ENCODE measurements at regions not wholly inside any gene's neighbourhood (a gene's known extent, or its start where the extent isn't known, plus 50 kb on each side); places are given as distances from the start of the nearest gene placed in this dataset.
"Not testable (repeated sequence)": the region's sequence is repeated elsewhere in the genome, so short reads cannot be mapped to it uniquely, and the experiment has no call there.

- TF ChIP-seq CTCF (IDR thresholded peaks at IDR 0.05), result no peak
- Mint-ChIP-seq H3K9me3 (ENCODE audit: low read depth) (peaks cover 18% of the 10 kb centered on the region), H3K27ac (ENCODE audit: unreplicated experiment) (no peak overlapping the region), H3K36me3 (ENCODE audit: low read depth) (peaks cover 7% of the 10 kb centered on the region), H3K4me1 (ENCODE audit: low read depth) (peaks cover 4% of the 10 kb centered on the region), H3K27me3 (ENCODE audit: low read depth) (peaks cover 31% of the 10 kb centered on the region), H3K4me3 (ENCODE audit: unreplicated experiment) (no peak overlapping the region)
- DNase-seq (ENCODE audit: low spot score), result no peak
Measured at GRCh38 chr1:47596328-47596727, 158.5 kb downstream of the FOXD2 start.

- no peak for DNase-seq (ENCODE audit: low spot score)
- Mint-ChIP-seq H3K4me3 (ENCODE audit: unreplicated experiment) (no peak overlapping the region), H3K27me3 (ENCODE audit: low read depth) (peaks cover 29% of the 10 kb centered on the region), H3K4me1 (ENCODE audit: low read depth) (no peaks in the 10 kb centered on the region), H3K9me3 (ENCODE audit: low read depth) (peaks cover 35% of the 10 kb centered on the region), H3K36me3 (ENCODE audit: low read depth) (peaks cover 10% of the 10 kb centered on the region), H3K27ac (ENCODE audit: unreplicated experiment) (no peak overlapping the region)
- no peak for TF ChIP-seq CTCF (IDR thresholded peaks at IDR 0.05)
Measured at GRCh38 chr1:47598357-47598756, 160.5 kb downstream of the FOXD2 start.

- DNase-seq (ENCODE audit: low spot score), result no peak
- Mint-ChIP-seq H3K27ac (ENCODE audit: unreplicated experiment) (no peak overlapping the region), H3K4me3 (ENCODE audit: unreplicated experiment) (no peak overlapping the region), H3K36me3 (ENCODE audit: low read depth) (peaks cover 10% of the 10 kb centered on the region), H3K27me3 (ENCODE audit: low read depth) (peaks cover 20% of the 10 kb centered on the region), H3K4me1 (ENCODE audit: low read depth) (no peaks in the 10 kb centered on the region), H3K9me3 (ENCODE audit: low read depth) (peaks cover 37% of the 10 kb centered on the region)
- TF ChIP-seq CTCF (IDR thresholded peaks at IDR 0.05), result no peak
Measured at GRCh38 chr1:47599777-47600176, 161.9 kb downstream of the FOXD2 start.

GRCh38 chr1:47602491-47602890 is 164.6 kb downstream of the FOXD2 start:
- not testable (repeated sequence) for H3K36me3 Mint-ChIP-seq (ENCODE audit: low read depth); H3K4me3 Mint-ChIP-seq (ENCODE audit: unreplicated experiment); H3K4me1 Mint-ChIP-seq (ENCODE audit: low read depth); DNase-seq (ENCODE audit: low spot score); H3K27ac Mint-ChIP-seq (ENCODE audit: unreplicated experiment)
- H3K9me3 Mint-ChIP-seq (ENCODE audit: low read depth), result peaks cover 50% of the 10 kb centered on the region
- H3K27me3 Mint-ChIP-seq (ENCODE audit: low read depth), result peaks cover 24% of the 10 kb centered on the region

GRCh38 chr1:47604869-47605268 is 167.0 kb downstream of the FOXD2 start:
- not testable (repeated sequence) for H3K27ac Mint-ChIP-seq (ENCODE audit: unreplicated experiment); H3K36me3 Mint-ChIP-seq (ENCODE audit: low read depth); H3K4me1 Mint-ChIP-seq (ENCODE audit: low read depth); H3K4me3 Mint-ChIP-seq (ENCODE audit: unreplicated experiment); DNase-seq (ENCODE audit: low spot score)
- Mint-ChIP-seq H3K9me3 (ENCODE audit: low read depth) (peaks cover 53% of the 10 kb centered on the region), H3K27me3 (ENCODE audit: low read depth) (peaks cover 12% of the 10 kb centered on the region)

GRCh38 chr1:47608296-47608875 is 170.5 kb downstream of the FOXD2 start:
- Mint-ChIP-seq H3K4me1 (ENCODE audit: low read depth) (no peaks in the 10 kb centered on the region), H3K9me3 (ENCODE audit: low read depth) (peaks cover 27% of the 10 kb centered on the region), H3K4me3 (ENCODE audit: unreplicated experiment) (no peak overlapping the region), H3K27ac (ENCODE audit: unreplicated experiment) (no peak overlapping the region), H3K36me3 (ENCODE audit: low read depth) (no peaks in the 10 kb centered on the region), H3K27me3 (ENCODE audit: low read depth) (peaks cover 12% of the 10 kb centered on the region)
- no peak for DNase-seq (ENCODE audit: low spot score)
- no peak for TF ChIP-seq CTCF (IDR thresholded peaks at IDR 0.05)

Data from chondrocyte (in vitro differentiated cells).